ENCODE measurements at regions not wholly inside any gene's neighbourhood (a gene's known extent, or its start where the extent isn't known, plus 50 kb on each side); places are given as distances from the start of the nearest gene placed in this dataset.
A peak's percentile ranks its signal among the peaks of the same experiment; 100 is the strongest.
"Not testable (repeated sequence)": the region's sequence is repeated elsewhere in the genome, so short reads cannot be mapped to it uniquely, and the experiment has no call there.

- ATAC-seq, result peak; percentile 38 to 41
Observed at GRCh38 chr21:14753466-14754258, 207.5 kb upstream of the SAMSN1 start.

- ATAC-seq, result no peak
Observed at GRCh38 chr21:14753069-14753465, 207.0 kb upstream of the SAMSN1 start.

GRCh38 chr21:14752345-14752909 lies 206.3 kb upstream of the SAMSN1 start:
- ATAC-seq, result no peak

- no peak for ATAC-seq
Observed at GRCh38 chr21:14751602-14752344, 205.7 kb upstream of the SAMSN1 start.

- ATAC-seq, result no peak
Observed at GRCh38 chr21:14751011-14751410, 204.9 kb upstream of the SAMSN1 start.

- no peak for ATAC-seq
Observed at GRCh38 chr21:14750041-14750440, 203.9 kb upstream of the SAMSN1 start.

GRCh38 chr21:14748662-14749061 lies 202.5 kb upstream of the SAMSN1 start:
- ATAC-seq, result no peak

GRCh38 chr21:14744368-14744767 lies 198.3 kb upstream of the SAMSN1 start:
- no peak for ATAC-seq

GRCh38 chr21:14742119-14742518 lies 196.0 kb upstream of the SAMSN1 start:
- no peak for ATAC-seq

- no peak for ATAC-seq
Observed at GRCh38 chr21:14741256-14741655, 195.1 kb upstream of the SAMSN1 start.

GRCh38 chr21:14740692-14741091 lies 194.6 kb upstream of the SAMSN1 start:
- no peak for ATAC-seq

- no peak for ATAC-seq
Observed at GRCh38 chr21:14740116-14740515, 194.0 kb upstream of the SAMSN1 start.

GRCh38 chr21:14739590-14739989 lies 193.5 kb upstream of the SAMSN1 start:
- ATAC-seq, result no peak

- ATAC-seq, result not testable (repeated sequence)
Observed at GRCh38 chr21:14738576-14738975, 192.5 kb upstream of the SAMSN1 start.

- ATAC-seq, result peak in 1 of 2 donors; percentile 74
Observed at GRCh38 chr21:14737922-14738321, 191.8 kb upstream of the SAMSN1 start.

- no peak for ATAC-seq
Observed at GRCh38 chr21:14737284-14737691, 191.2 kb upstream of the SAMSN1 start.

GRCh38 chr21:14736672-14737071 lies 190.6 kb upstream of the SAMSN1 start:
- ATAC-seq, result peak; percentile 11 to 19

GRCh38 chr21:14736162-14736561 lies 190.0 kb upstream of the SAMSN1 start:
- ATAC-seq, result peak; percentile 80

- no peak for ATAC-seq
Observed at GRCh38 chr21:14734833-14735232, 188.7 kb upstream of the SAMSN1 start.

- no peak for ATAC-seq
Observed at GRCh38 chr21:14734191-14734590, 188.1 kb upstream of the SAMSN1 start.

- ATAC-seq, result no peak
Observed at GRCh38 chr21:14725219-14725618, 179.1 kb upstream of the SAMSN1 start.

- no peak for ATAC-seq
Observed at GRCh38 chr21:14722841-14723483, 176.8 kb upstream of the SAMSN1 start.

- no peak for ATAC-seq
Observed at GRCh38 chr21:14720237-14720636, 174.1 kb upstream of the SAMSN1 start.
